ENCODE measurements at regions not wholly inside any gene's neighbourhood (a gene's known extent, or its start where the extent isn't known, plus 50 kb on each side); places are given as distances from the start of the nearest gene placed in this dataset.

DNA sequence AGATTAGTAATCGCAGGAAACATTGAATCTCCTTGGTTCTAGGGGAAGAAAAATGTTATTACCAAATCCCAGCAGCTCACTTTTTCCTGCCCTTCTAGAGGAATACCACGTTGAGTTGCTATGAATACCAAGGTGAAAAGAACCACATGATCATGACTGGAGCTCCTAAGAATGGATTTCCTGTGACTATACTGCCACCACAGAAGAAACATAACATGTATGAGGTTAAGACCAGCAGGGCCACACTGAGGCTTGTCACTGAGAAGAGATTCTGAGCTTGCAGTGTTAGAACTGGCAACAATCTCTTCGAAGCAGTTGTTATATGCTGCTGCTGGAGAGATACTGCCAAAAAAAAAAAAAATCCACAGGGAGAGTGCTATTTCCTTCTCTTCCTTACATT lies 1235.3 kb downstream of the FSTL5 start:
- no peak for TF ChIP-seq CTCF (IDR thresholded peaks at IDR 0.05; ENCODE audit: control insufficient read depth, extremely low read depth, insufficient read depth)
- DNase-seq (ENCODE audit: low read depth) = no peak
- no peak overlapping the region for H3K4me3 ChIP-seq (ENCODE audit: low read depth, low read length)

- no peak for DNase-seq (ENCODE audit: low read depth)
Observed at GRCh38 chr4:160947653-160948052, 1216.1 kb downstream of the FSTL5 start.

GRCh38 chr4:160956875-160957274 lies 1206.9 kb downstream of the FSTL5 start:
- H3K4me3 ChIP-seq (ENCODE audit: low read depth, low read length) = no peak overlapping the region
- TF ChIP-seq CTCF (IDR thresholded peaks at IDR 0.05; ENCODE audit: control insufficient read depth, extremely low read depth, insufficient read depth) = no peak
- DNase-seq (ENCODE audit: low read depth) = no peak

More at GRCh38 chr4:160947653-160948052, 1216.1 kb downstream of the FSTL5 start:
- no peak for TF ChIP-seq CTCF (IDR thresholded peaks at IDR 0.05; ENCODE audit: control insufficient read depth, extremely low read depth, insufficient read depth)
- H3K4me3 ChIP-seq (ENCODE audit: low read depth, low read length) = no peak overlapping the region

GRCh38 chr4:160969925-160970324 lies 1193.9 kb downstream of the FSTL5 start:
- no peak for DNase-seq (ENCODE audit: low read depth)
- no peak for TF ChIP-seq CTCF (IDR thresholded peaks at IDR 0.05; ENCODE audit: control insufficient read depth, extremely low read depth, insufficient read depth)

GRCh38 chr4:160980091-160980490 lies 1183.7 kb downstream of the FSTL5 start:
- H3K4me3 ChIP-seq (ENCODE audit: low read depth, low read length) = no peak overlapping the region
- no peak for TF ChIP-seq CTCF (IDR thresholded peaks at IDR 0.05; ENCODE audit: control insufficient read depth, extremely low read depth, insufficient read depth)
- DNase-seq (ENCODE audit: low read depth) = no peak

More at GRCh38 chr4:160969925-160970324, 1193.9 kb downstream of the FSTL5 start:
- no peak overlapping the region for H3K4me3 ChIP-seq (ENCODE audit: low read depth, low read length)

- TF ChIP-seq CTCF (IDR thresholded peaks at IDR 0.05; ENCODE audit: control insufficient read depth, extremely low read depth, insufficient read depth) = no peak
- DNase-seq (ENCODE audit: low read depth) = no peak
- no peak overlapping the region for H3K4me3 ChIP-seq (ENCODE audit: low read depth, low read length)
Observed at GRCh38 chr4:160981083-160981482, 1182.7 kb downstream of the FSTL5 start.

DNA sequence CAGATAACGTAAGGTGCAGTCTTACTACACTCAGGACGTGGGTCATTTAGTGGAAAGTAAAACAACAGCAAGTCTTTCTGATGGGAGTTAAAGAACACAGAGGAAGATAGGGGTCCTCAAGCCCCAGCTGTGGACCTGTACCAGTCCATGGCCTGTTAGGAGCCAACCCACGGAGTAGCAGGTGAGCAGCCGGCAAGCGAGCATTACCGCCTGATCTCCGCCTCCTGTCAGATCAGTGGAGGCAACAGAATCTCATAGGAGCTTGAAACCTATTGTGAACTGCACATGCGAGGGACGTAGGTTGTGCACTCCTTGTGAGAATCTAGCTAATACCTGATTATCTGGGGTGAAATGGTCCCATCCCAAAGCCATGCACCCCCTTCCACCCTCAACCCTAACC lies 1180.8 kb downstream of the FSTL5 start:
- no peak for DNase-seq (ENCODE audit: low read depth)
- TF ChIP-seq CTCF (IDR thresholded peaks at IDR 0.05; ENCODE audit: control insufficient read depth, extremely low read depth, insufficient read depth) = no peak
- no peak overlapping the region for H3K4me3 ChIP-seq (ENCODE audit: low read depth, low read length)
